ENCODE measurements at regions not wholly inside any gene's neighbourhood (a gene's known extent, or its start where the extent isn't known, plus 50 kb on each side); places are given as distances from the start of the nearest gene placed in this dataset.

DNA sequence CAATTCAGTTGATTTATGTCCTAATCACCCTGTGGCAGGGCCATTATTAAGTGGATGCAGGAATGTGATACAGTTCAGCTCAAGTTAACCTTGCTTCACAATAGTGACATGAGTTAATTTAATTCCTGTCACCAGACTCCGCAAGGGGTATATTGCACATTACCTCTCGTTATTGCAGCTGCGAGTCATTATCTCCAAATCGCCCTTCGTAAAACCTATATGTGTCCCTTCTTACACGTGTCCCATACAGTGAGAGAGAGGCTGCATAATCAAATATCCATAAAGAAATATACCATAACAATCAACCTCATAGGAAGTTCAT lies 369.9 kb upstream of the ANXA10 start:
- Histone ChIP-seq H2AFZ (ENCODE audit: low read depth, low read length) (no peak overlapping the region), H3K27me3 (ENCODE audit: insufficient read depth, low read length) (no peaks in the 10 kb centered on the region), H3K27ac (ENCODE audit: low read depth, low read length) (no peak overlapping the region), H3K36me3 (ENCODE audit: insufficient read depth, low read length) (no peaks in the 10 kb centered on the region), H4K20me1 (ENCODE audit: insufficient read depth, low read length) (no peaks in the 10 kb centered on the region), H3K4me1 (ENCODE audit: insufficient read depth, low read length) (no peaks in the 10 kb centered on the region), H3K9ac (ENCODE audit: low read length) (no peak overlapping the region), H3K9me3 (ENCODE audit: insufficient read depth, low read depth, low read length) (peaks cover 2% of the 10 kb centered on the region), H3K4me3 (ENCODE audit: insufficient read depth, low read depth, low read length) (no peak overlapping the region), H3K4me2 (ENCODE audit: low read length) (no peak overlapping the region), H3K79me2 (ENCODE audit: insufficient read depth, low read length) (no peaks in the 10 kb centered on the region)
- H3K36me3 Mint-ChIP-seq (ENCODE audit: low read depth, unreplicated experiment) = no peaks in the 10 kb centered on the region
- FAIRE-seq (no peak), DNase-seq (ENCODE audit: low read depth) (no peak)
- TF ChIP-seq, protein P1, sequence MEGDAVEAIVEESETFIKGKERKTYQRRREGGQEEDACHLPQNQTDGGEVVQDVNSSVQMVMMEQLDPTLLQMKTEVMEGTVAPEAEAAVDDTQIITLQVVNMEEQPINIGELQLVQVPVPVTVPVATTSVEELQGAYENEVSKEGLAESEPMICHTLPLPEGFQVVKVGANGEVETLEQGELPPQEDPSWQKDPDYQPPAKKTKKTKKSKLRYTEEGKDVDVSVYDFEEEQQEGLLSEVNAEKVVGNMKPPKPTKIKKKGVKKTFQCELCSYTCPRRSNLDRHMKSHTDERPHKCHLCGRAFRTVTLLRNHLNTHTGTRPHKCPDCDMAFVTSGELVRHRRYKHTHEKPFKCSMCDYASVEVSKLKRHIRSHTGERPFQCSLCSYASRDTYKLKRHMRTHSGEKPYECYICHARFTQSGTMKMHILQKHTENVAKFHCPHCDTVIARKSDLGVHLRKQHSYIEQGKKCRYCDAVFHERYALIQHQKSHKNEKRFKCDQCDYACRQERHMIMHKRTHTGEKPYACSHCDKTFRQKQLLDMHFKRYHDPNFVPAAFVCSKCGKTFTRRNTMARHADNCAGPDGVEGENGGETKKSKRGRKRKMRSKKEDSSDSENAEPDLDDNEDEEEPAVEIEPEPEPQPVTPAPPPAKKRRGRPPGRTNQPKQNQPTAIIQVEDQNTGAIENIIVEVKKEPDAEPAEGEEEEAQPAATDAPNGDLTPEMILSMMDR (IDR thresholded peaks at IDR 0.05; ENCODE audit: insufficient read depth, low read depth, low read length) = no peak
- TF ChIP-seq EZH2 (IDR thresholded peaks at IDR 0.05; ENCODE audit: insufficient read depth, low read length) = no peak
- H3K4me1 Mint-ChIP-seq (ENCODE audit: low read depth, unreplicated experiment) = peaks cover 3% of the 10 kb centered on the region
- no peaks in the 10 kb centered on the region for H3K9me3 Mint-ChIP-seq (ENCODE audit: unreplicated experiment)
- no peak overlapping the region for H3K27ac Mint-ChIP-seq (ENCODE audit: unreplicated experiment)
- H3K27me3 Mint-ChIP-seq (ENCODE audit: low read depth, unreplicated experiment) = no peaks in the 10 kb centered on the region
- H3K4me3 Mint-ChIP-seq (ENCODE audit: unreplicated experiment) = no peak overlapping the region

DNA sequence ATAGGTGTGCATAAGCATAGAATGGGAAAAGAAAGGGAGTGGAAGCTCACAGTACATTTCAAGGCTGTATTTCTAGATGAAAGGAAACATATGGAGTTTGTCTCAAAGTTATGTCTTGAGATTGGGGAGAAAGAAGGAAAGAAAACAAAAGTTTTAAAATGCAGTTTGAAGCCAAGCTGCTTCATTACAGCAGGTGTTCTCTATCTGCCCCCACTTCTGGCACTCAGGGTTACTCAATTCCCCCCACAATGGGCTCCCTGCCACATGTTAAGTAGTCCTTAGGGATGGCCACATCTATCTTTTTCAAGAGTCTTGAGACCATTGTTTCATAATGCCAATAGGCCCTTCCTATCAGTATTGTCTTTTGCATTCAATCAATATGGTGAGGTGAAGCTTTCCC lies 367.4 kb upstream of the ANXA10 start:
- Mint-ChIP-seq H3K4me3 (ENCODE audit: unreplicated experiment) (no peak overlapping the region), H3K27me3 (ENCODE audit: low read depth, unreplicated experiment) (no peaks in the 10 kb centered on the region), H3K27ac (ENCODE audit: unreplicated experiment) (no peak overlapping the region), H3K9me3 (ENCODE audit: unreplicated experiment) (peaks cover under 1% of the 10 kb centered on the region), H3K4me1 (ENCODE audit: low read depth, unreplicated experiment) (peaks cover 3% of the 10 kb centered on the region), H3K36me3 (ENCODE audit: low read depth, unreplicated experiment) (peaks cover under 1% of the 10 kb centered on the region)
- Histone ChIP-seq H3K27ac (ENCODE audit: low read depth, low read length) (no peak overlapping the region), H2AFZ (ENCODE audit: low read depth, low read length) (no peak overlapping the region), H3K4me2 (ENCODE audit: low read length) (no peak overlapping the region), H3K4me3 (ENCODE audit: insufficient read depth, low read depth, low read length) (no peak overlapping the region), H3K79me2 (ENCODE audit: insufficient read depth, low read length) (no peaks in the 10 kb centered on the region), H3K36me3 (ENCODE audit: insufficient read depth, low read length) (no peaks in the 10 kb centered on the region), H3K9ac (ENCODE audit: low read length) (no peak overlapping the region), H4K20me1 (ENCODE audit: insufficient read depth, low read length) (no peaks in the 10 kb centered on the region), H3K9me3 (ENCODE audit: insufficient read depth, low read depth, low read length) (peaks cover 4% of the 10 kb centered on the region), H3K4me1 (ENCODE audit: insufficient read depth, low read length) (no peaks in the 10 kb centered on the region), H3K27me3 (ENCODE audit: insufficient read depth, low read length) (no peaks in the 10 kb centered on the region)
- FAIRE-seq (no peak), DNase-seq (ENCODE audit: low read depth) (no peak)
- TF ChIP-seq, protein P1 (IDR thresholded peaks at IDR 0.05; ENCODE audit: insufficient read depth, low read depth, low read length) = no peak
- TF ChIP-seq EZH2 (IDR thresholded peaks at IDR 0.05; ENCODE audit: insufficient read depth, low read length) = no peak

DNA sequence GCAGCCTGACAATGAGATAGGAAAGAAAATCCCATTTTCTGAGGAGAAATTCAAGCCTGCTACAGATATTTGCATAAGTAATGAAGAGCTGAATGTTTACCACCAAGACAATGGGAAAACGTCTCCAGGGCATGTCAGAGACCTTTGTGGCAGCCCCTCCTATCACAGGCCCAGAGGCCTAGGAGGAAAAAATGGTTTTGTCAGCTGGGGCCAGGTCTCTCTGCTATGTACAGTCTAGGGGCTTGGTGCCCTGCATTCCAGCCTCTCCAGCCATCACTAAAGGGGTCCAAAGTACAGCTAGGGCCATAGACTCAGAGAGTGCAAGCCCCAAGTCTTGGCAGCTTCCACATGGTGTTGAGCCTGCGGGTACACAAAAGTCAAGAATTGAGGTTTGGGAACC lies 361.6 kb upstream of the ANXA10 start:
- H2AFZ ChIP-seq (ENCODE audit: low read depth, low read length) = no peak overlapping the region
- H3K27ac ChIP-seq (ENCODE audit: low read depth, low read length) = no peak overlapping the region
- H3K27me3 ChIP-seq (ENCODE audit: insufficient read depth, low read length) = no peaks in the 10 kb centered on the region
- Mint-ChIP-seq H3K4me1 (ENCODE audit: low read depth, unreplicated experiment) (no peaks in the 10 kb centered on the region), H3K9me3 (ENCODE audit: unreplicated experiment) (peaks cover 17% of the 10 kb centered on the region), H3K27ac (ENCODE audit: unreplicated experiment) (no peak overlapping the region), H3K4me3 (ENCODE audit: unreplicated experiment) (no peak overlapping the region), H3K27me3 (ENCODE audit: low read depth, unreplicated experiment) (no peaks in the 10 kb centered on the region), H3K36me3 (ENCODE audit: low read depth, unreplicated experiment) (peaks cover 2% of the 10 kb centered on the region)
- DNase-seq (ENCODE audit: low read depth) (no peak), FAIRE-seq (no peak)
- no peaks in the 10 kb centered on the region for H3K4me1 ChIP-seq (ENCODE audit: insufficient read depth, low read length)
- no peak overlapping the region for H3K4me2 ChIP-seq (ENCODE audit: low read length)
- H4K20me1 ChIP-seq (ENCODE audit: insufficient read depth, low read length) = no peaks in the 10 kb centered on the region
- TF ChIP-seq EZH2 (IDR thresholded peaks at IDR 0.05; ENCODE audit: insufficient read depth, low read length) = no peak
- TF ChIP-seq, protein P1 (IDR thresholded peaks at IDR 0.05; ENCODE audit: insufficient read depth, low read depth, low read length) = no peak
- no peaks in the 10 kb centered on the region for H3K36me3 ChIP-seq (ENCODE audit: insufficient read depth, low read length)
- H3K79me2 ChIP-seq (ENCODE audit: insufficient read depth, low read length) = no peaks in the 10 kb centered on the region
- no peak overlapping the region for H3K9ac ChIP-seq (ENCODE audit: low read length)
- H3K4me3 ChIP-seq (ENCODE audit: insufficient read depth, low read depth, low read length) = no peak overlapping the region
- peaks cover 13% of the 10 kb centered on the region for H3K9me3 ChIP-seq (ENCODE audit: insufficient read depth, low read depth, low read length)

Measured in astrocyte (in vitro differentiated cells and primary cell).